Endothelial cell of umbilical vein (primary cell): ENCODE measurements at regions not wholly inside any gene's neighbourhood (a gene's known extent, or its start where the extent isn't known, plus 50 kb on each side); places are given as distances from the start of the nearest gene placed in this dataset.

Source experiments
- BruUV-seq: library from RNA; stranded (reverse); fragments of 400-500 nt; replicated peaks from 2 replicates; lab custom pipeline; 2021; lab: Mats Ljungman, UMichigan
- CTCF ChIA-PET: fragments of 300-600, 350-600 bp; sonication (Branson Sonifier 250); formaldehyde crosslinking; loops from one replicate; lab custom pipeline; 2021; ENCODE audit warnings: antibody characterized with exemption, inconsistent platforms; lab: Charles Lee
- POLR2A ChIA-PET: fragments of 300-600, 350-600 bp; sonication (Branson Sonifier 250); formaldehyde crosslinking; loops from one replicate; lab custom pipeline; 2021; ENCODE audit warnings: antibody characterized with exemption, inconsistent platforms; lab: Charles Lee
- DNase-seq: peaks from one replicate; pipeline ENCODE4 v3.0.0-alpha.2; 2011; ENCODE audit warnings: low read depth, low spot score
- FAIRE-seq: peaks from 2 replicates; lab custom pipeline; 2011; peaks lifted over from hg19 to GRCh38; lab: Jason Lieb, UNC
- H2AFZ ChIP-seq: 2 replicates; pipeline ENCODE4 v1.6.0; 2012; ENCODE audit warnings: low read depth, low read length, control low read depth, inconsistent platforms
- H3K27ac ChIP-seq: 2 replicates; pipeline ENCODE4 v1.5.1; 2011; ENCODE audit warnings: low read depth, mild to moderate bottlenecking, control low read depth, low read length, moderate library complexity; ENCODE audit not compliant: insufficient read depth
- H3K27me3 ChIP-seq, 2 experiments: 2 replicates each; pipeline versions ENCODE4 v1.6.0 to v1.6.1; 2011; ENCODE audit warnings: low read length in 2 of 2, mixed read lengths in 1 of 2; ENCODE audit not compliant: control insufficient read depth in 2 of 2, insufficient read depth in 2 of 2
- H3K36me3 ChIP-seq, 2 experiments: 2 replicates in 1 of 2; 3 replicates in 1 of 2; pipeline ENCODE4 v1.5.1; 2011; ENCODE audit warnings: low read length in 2 of 2, mild to moderate bottlenecking in 1 of 2, moderate library complexity in 1 of 2; ENCODE audit not compliant: control insufficient read depth in 2 of 2, insufficient read depth in 2 of 2; ENCODE audit errors: extremely low read depth in 1 of 2
- H3K4me1 ChIP-seq: 3 replicates; pipeline ENCODE4 v1.5.1; 2011; ENCODE audit warnings: mild to moderate bottlenecking, low read length; ENCODE audit not compliant: control insufficient read depth, insufficient read depth; ENCODE audit errors: extremely low read depth
- H3K4me2 ChIP-seq: 2 replicates; pipeline ENCODE4 v1.6.1; 2011; ENCODE audit warnings: low read length, control low read depth, mixed read lengths; ENCODE audit not compliant: insufficient read depth
- H3K4me3 ChIP-seq, 3 experiments: fragments of 200-600 bp in 1 of 3; sonication (generic), shearing (Covaris generic) in 1 of 3; replicated peaks in 1 of 3; 2 replicates each; pipeline ENCODE4 v1.5.1; 2011 to 2016; ENCODE audit warnings: control low read depth in 3 of 3, low read length in 3 of 3, mild to moderate bottlenecking in 2 of 3, inconsistent platforms in 1 of 3, low read depth in 1 of 3, moderate library complexity in 1 of 3; ENCODE audit not compliant: insufficient read depth in 1 of 3
- H3K79me2 ChIP-seq: 2 replicates; pipeline ENCODE4 v1.6.0; 2012; ENCODE audit warnings: low read length, inconsistent platforms; ENCODE audit not compliant: control insufficient read depth, insufficient read depth
- H3K9ac ChIP-seq: replicated peaks from 2 replicates; pipeline ENCODE3; 2011; ENCODE audit warnings: low read length, control low read depth; ENCODE audit not compliant: insufficient read depth; ENCODE audit errors: extremely low read depth
- H3K9me1 ChIP-seq: replicated peaks from 3 replicates; pipeline ENCODE4 v1.6.0; 2011; ENCODE audit warnings: mild to moderate bottlenecking, low read length; ENCODE audit not compliant: control insufficient read depth, insufficient read depth; ENCODE audit errors: extremely low read depth
- H3K9me3 ChIP-seq: replicated peaks from 2 replicates; pipeline ENCODE4 v1.5.1; 2012; ENCODE audit warnings: low read length, inconsistent platforms; ENCODE audit not compliant: control insufficient read depth, insufficient read depth
- H4K20me1 ChIP-seq: replicated peaks from 2 replicates; pipeline ENCODE3; 2011; ENCODE audit warnings: mild to moderate bottlenecking, low read length; ENCODE audit not compliant: control insufficient read depth, insufficient read depth; ENCODE audit errors: extremely low read depth
- EZH2 ChIP-seq: IDR thresholded peaks from 2 replicates; pipeline ENCODE4 v1.6.1; 2012; ENCODE audit warnings: borderline replicate concordance, low read depth, mild to moderate bottlenecking, moderate library complexity, low read length, inconsistent platforms; ENCODE audit not compliant: severe bottlenecking
- FOS ChIP-seq: IDR thresholded peaks from 2 replicates; pipeline ENCODE4 v1.6.1; 2011; ENCODE audit warnings: mild to moderate bottlenecking, low read length, moderate library complexity, borderline replicate concordance; ENCODE audit not compliant: insufficient read depth
- GATA2 ChIP-seq: IDR thresholded peaks from 2 replicates; pipeline ENCODE4 v1.7.0; 2011; ENCODE audit warnings: low read depth, mild to moderate bottlenecking, moderate library complexity, mixed read lengths, low read length; ENCODE audit not compliant: insufficient read length, insufficient read depth
- POLR2A ChIP-seq: IDR thresholded peaks from 2 replicates; pipeline ENCODE4 v1.6.1; 2012; ENCODE audit warnings: low read depth, mild to moderate bottlenecking, control low read depth, low read length
- POLR2AphosphoS5 ChIP-seq: IDR thresholded peaks from 2 replicates; pipeline ENCODE4 v1.6.1; 2012; ENCODE audit warnings: low read depth, mild to moderate bottlenecking, control low read depth, low read length, moderate library complexity; ENCODE audit not compliant: insufficient read depth
- dilution Hi-C: fragments of 300-500 bp; cut with MboI; formaldehyde crosslinking; loops from one replicate; pipeline ENCODE4 v1.15.0; 2019; ENCODE audit warnings: low sequenced_read_pairs; ENCODE audit not compliant: extremely low pct_ligation_motif_present
- intact Hi-C: fragments of 100-400 bp; cut with micrococcal nuclease; formaldehyde crosslinking; loops from one replicate; pipeline ENCODE4 v1.10.0; 2022
- TF ChIP-seq, protein P1 (sequence below), 2 donors: IDR thresholded peaks; 1 replicate in 1 of 2; 2 replicates in 1 of 2; pipeline ENCODE4 v1.5.1; 2011; ENCODE audit warnings: low read length in 2 of 2, mild to moderate bottlenecking in 2 of 2, moderate library complexity in 2 of 2, control low read depth in 1 of 2, inconsistent platforms in 1 of 2, low read depth in 1 of 2; ENCODE audit not compliant: insufficient read depth in 1 of 2; ENCODE audit errors: extremely low read depth in 1 of 2
- TF ChIP-seq, protein P2 (sequence below): IDR thresholded peaks from 2 replicates; pipeline ENCODE4 v1.6.1; 2011; ENCODE audit not compliant: insufficient read depth, insufficient read length

DNA sequence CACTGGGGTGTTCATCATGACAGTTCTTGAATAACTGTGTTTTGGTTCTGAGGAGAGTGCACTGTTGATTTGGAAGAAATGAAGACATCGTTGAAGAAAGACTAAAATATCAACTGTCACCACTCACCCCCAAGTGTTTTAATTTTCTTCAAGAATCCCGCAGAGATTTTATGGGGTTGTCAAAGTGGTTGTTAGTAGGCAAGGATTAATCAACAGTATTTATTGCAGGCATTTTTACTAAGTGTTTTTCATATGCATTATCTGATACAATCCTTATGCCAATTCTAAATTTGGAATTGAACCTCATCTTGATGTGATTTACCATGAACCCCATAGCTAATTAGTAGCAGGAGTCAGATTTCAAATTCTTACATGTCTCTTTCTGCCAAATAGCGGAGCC is 63.7 kb upstream of the OBI1 start:
- Histone ChIP-seq H3K4me1 (no peaks in the 10 kb centered on the region), H3K4me2 (no peak overlapping the region), H3K79me2 (no peaks in the 10 kb centered on the region), H3K36me3 (no peaks in the 10 kb centered on the region), H3K27ac (no peak overlapping the region), H3K9me1 (no peaks in the 10 kb centered on the region), H3K4me3 (no peak overlapping the region), H3K9ac (no peak overlapping the region), H3K27me3 (peaks cover 3% of the 10 kb centered on the region in 2 experiments), H4K20me1 (no peaks in the 10 kb centered on the region), H3K9me3 (no peaks in the 10 kb centered on the region), H2AFZ (no peak overlapping the region)
- DNase-seq = no peak
- ChIA-PET POLR2A (no interaction called here), CTCF (no interaction called here)
- dilution Hi-C loops (no loop called here), intact Hi-C loops (no loop called here)
- FAIRE-seq = no peak
- no TSS peak for BruUV-seq
- no peak for TF ChIP-seq EZH2
- TF ChIP-seq GATA2 = no peak
- TF ChIP-seq POLR2AphosphoS5 = no peak

DNA sequence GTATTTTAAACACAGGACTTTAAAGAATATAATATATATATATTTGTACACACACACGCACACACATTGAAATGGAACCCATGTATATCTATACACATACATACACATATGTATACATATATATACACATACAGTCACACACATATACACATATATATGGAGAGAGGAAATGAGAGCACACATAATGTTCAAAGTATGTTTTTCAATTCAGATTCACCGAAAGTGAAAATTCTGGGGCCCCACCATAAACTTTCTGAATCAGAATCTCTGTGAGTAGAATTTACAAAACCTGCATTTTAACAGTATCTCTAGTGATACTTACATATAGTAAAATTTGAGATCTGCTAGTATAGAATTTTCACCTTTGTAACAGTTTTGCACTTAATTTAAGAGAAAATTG is 60.4 kb upstream of the OBI1 start:
- H3K4me1 ChIP-seq = no peaks in the 10 kb centered on the region
- DNase-seq (no peak), FAIRE-seq (no peak)
- H3K27me3 ChIP-seq = peaks cover 3% of the 10 kb centered on the region in 2 experiments
- no peaks in the 10 kb centered on the region for H4K20me1 ChIP-seq
- H3K9me3 ChIP-seq = no peaks in the 10 kb centered on the region
- H2AFZ ChIP-seq = no peak overlapping the region
- no peak overlapping the region for H3K4me3 ChIP-seq
- CTCF ChIA-PET = no interaction called here
- no peak overlapping the region for H3K9ac ChIP-seq
- H3K27ac ChIP-seq = no peak overlapping the region
- no TSS peak for BruUV-seq
- dilution Hi-C loops = no loop called here
- no peaks in the 10 kb centered on the region for H3K79me2 ChIP-seq
- TF ChIP-seq POLR2A = no peak
- TF ChIP-seq, protein P1, sequence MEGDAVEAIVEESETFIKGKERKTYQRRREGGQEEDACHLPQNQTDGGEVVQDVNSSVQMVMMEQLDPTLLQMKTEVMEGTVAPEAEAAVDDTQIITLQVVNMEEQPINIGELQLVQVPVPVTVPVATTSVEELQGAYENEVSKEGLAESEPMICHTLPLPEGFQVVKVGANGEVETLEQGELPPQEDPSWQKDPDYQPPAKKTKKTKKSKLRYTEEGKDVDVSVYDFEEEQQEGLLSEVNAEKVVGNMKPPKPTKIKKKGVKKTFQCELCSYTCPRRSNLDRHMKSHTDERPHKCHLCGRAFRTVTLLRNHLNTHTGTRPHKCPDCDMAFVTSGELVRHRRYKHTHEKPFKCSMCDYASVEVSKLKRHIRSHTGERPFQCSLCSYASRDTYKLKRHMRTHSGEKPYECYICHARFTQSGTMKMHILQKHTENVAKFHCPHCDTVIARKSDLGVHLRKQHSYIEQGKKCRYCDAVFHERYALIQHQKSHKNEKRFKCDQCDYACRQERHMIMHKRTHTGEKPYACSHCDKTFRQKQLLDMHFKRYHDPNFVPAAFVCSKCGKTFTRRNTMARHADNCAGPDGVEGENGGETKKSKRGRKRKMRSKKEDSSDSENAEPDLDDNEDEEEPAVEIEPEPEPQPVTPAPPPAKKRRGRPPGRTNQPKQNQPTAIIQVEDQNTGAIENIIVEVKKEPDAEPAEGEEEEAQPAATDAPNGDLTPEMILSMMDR (IDR thresholded peaks at IDR 0.05; ENCODE audit: extremely low read depth in 1 of 2, insufficient read depth in 1 of 2, low read depth in 1 of 2, low read length in 2 of 2) = no peak
- no peak for TF ChIP-seq EZH2
- no peak for TF ChIP-seq POLR2AphosphoS5
- TF ChIP-seq, protein P2, sequence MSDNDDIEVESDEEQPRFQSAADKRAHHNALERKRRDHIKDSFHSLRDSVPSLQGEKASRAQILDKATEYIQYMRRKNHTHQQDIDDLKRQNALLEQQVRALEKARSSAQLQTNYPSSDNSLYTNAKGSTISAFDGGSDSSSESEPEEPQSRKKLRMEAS = no peak
- TF ChIP-seq FOS = no peak
- intact Hi-C loops = no loop called here
- POLR2A ChIA-PET = no interaction called here
- no peak overlapping the region for H3K4me2 ChIP-seq
- no peaks in the 10 kb centered on the region for H3K36me3 ChIP-seq
- no peaks in the 10 kb centered on the region for H3K9me1 ChIP-seq
